VCaP (cell line): ENCODE measurements at regions not wholly inside any gene's neighbourhood (a gene's known extent, or its start where the extent isn't known, plus 50 kb on each side); places are given as distances from the start of the nearest gene placed in this dataset.

Experiments
- H3K27ac ChIP-seq: fragments of 450-650 bp; 2 replicates; pipeline ENCODE4 v1.5.1; 2017
- TF ChIP-seq, protein P1 (sequence below): fragments of 450-650 bp; conservative IDR thresholded peaks from 2 replicates; pipeline ENCODE4 v1.5.1; 2017; ENCODE audit warnings: mild to moderate bottlenecking, moderate library complexity

DNA sequence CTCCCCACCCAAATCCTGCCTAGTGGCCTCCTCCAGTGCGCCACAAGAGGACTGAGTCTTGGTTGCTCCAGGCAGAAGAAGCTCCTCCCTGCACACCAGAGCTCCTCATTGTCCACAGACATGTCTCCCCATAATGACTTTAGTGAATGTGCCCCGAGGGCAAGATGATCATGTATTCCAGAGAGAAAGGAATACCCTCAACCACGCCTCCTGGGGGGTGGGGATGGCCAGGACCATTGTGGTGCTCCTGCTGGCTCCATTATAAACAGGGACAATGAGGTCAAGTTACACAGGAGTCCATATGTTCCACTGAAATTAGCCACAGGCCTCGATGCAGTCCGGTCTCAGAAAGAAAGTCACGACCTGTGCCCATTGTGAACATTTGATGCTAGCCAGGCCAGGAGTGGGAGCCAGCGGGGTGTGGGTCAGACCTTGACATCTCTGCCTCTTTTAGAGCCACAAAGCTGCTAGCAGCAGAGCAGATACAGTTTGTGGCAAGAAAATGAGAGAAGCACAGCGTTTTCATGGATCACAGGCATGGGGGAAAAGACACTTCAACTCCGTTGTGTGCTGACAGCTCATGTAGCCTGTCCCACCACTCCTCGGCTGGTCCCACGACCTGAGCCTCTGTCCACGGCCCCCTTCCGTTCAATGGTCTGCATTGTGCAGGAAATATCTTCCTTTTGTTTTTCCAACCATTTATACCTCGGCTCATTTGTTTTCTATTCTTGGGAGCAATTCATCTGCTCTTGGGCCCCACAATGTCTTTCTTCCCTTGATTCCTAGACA lies 70.7 kb upstream of the FZD7 start:
- H3K27ac ChIP-seq = no peak overlapping the region
- TF ChIP-seq, protein P1, sequence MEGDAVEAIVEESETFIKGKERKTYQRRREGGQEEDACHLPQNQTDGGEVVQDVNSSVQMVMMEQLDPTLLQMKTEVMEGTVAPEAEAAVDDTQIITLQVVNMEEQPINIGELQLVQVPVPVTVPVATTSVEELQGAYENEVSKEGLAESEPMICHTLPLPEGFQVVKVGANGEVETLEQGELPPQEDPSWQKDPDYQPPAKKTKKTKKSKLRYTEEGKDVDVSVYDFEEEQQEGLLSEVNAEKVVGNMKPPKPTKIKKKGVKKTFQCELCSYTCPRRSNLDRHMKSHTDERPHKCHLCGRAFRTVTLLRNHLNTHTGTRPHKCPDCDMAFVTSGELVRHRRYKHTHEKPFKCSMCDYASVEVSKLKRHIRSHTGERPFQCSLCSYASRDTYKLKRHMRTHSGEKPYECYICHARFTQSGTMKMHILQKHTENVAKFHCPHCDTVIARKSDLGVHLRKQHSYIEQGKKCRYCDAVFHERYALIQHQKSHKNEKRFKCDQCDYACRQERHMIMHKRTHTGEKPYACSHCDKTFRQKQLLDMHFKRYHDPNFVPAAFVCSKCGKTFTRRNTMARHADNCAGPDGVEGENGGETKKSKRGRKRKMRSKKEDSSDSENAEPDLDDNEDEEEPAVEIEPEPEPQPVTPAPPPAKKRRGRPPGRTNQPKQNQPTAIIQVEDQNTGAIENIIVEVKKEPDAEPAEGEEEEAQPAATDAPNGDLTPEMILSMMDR = no peak

DNA sequence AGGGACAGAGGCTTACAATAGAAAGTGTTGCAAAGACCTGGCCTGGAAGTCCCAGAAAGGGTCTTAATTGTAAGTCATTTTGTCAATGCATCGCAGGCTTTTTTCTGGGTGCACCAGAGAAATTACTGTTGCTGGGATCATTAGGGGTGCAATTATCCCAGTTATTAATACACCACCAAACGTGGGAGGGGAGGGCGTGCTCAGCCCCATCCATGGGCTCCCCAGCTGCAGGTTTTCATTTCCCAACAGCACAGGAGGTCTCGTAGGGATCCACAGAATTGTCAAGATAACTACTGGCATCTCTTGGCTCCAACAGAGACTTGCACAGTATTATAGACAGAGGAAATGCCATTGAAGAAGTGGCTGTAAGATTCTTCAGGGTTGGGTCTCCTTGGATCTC lies 69.6 kb upstream of the FZD7 start:
- no peak overlapping the region for H3K27ac ChIP-seq
- TF ChIP-seq, protein P1 = no peak

DNA sequence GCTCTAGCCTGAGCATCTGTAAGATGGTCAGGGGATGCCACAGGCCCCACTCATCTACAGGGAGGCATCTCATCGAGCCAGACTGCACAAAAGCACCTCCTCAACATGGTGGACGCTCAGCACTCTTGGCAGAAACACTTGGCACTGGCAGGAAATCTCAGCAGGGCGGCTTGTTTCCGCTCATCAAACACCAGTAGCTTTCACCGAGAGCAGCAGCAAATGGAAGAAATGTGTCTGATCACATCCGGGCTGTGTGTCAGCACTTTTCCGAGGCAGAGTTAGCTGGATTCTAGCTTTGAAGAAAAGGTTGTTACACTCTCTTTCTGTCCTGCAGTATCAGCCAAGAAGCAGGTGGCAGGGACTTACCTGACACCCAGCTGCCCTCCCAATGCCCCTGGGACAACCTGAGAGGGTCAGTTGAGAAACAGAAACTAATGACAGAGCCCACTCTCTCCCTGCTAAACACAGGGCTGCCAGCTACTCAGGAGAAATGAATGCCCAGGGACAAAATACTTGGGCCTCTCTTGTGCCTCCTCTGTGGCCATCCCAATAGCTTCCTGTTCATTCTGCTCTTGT lies 68.9 kb upstream of the FZD7 start:
- H3K27ac ChIP-seq = no peak overlapping the region
- TF ChIP-seq, protein P1 = no peak

- no peak overlapping the region for H3K27ac ChIP-seq
- TF ChIP-seq, protein P1 = no peak; the same call in 1 of the 2 replicates
These were observed 68.1 kb upstream of the FZD7 start for GRCh38 chr2:201965550-201965949.

- H3K27ac ChIP-seq = peak overlapping the region; percentile 31; the same call in 1 of the 2 replicates
- TF ChIP-seq, protein P1 = no peak
These were observed 66.8 kb upstream of the FZD7 start for GRCh38 chr2:201966691-201967438.

DNA sequence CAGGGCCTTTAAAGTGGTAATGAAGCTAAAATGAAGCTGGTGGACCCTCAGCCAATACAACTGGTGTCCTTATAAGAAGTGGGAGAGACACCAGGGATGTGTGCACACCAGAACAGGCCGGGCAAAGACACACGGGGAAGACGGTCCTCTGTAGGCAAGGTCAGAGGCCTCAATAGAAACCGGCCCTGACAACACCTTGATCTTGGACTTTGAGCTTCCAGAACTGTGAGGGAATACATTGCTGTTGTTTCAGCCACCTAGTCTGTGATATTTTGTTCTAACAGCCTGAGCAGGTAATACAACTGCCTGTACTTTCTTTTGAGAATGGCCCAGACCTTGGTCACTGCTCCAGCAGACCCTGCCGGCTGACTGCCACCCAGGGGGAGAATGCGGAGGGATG lies 65.6 kb upstream of the FZD7 start:
- TF ChIP-seq, protein P1 = no peak
- no peak overlapping the region for H3K27ac ChIP-seq

DNA sequence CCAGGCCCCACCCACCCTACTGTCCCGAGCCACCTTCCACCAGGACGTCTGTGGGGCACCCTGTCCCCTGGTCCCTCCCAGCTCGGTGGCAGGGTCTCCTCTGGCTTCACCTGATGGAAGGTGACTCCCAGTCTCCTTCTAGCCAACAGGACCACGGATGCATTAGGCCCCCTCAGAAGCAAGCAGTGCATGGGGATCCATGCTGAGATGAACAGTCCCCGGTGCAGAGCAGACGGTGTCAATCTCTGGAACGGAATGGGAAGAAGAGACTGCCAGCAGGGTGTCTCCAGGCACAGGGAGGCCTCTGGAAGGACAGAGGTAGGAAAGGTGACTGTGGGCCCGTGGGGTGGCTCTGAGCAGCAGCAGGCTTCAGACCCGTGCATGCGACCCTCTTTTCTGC lies 65.2 kb upstream of the FZD7 start:
- no peak overlapping the region for H3K27ac ChIP-seq
- TF ChIP-seq, protein P1 = no peak
